ENCODE measurements at regions not wholly inside any gene's neighbourhood (a gene's known extent, or its start where the extent isn't known, plus 50 kb on each side); places are given as distances from the start of the nearest gene placed in this dataset.
"Not testable (repeated sequence)": the region's sequence is repeated elsewhere in the genome, so short reads cannot be mapped to it uniquely, and the experiment has no call there.

- no peak for FAIRE-seq
Observed at GRCh38 chr15:53116169-53116568, 326.0 kb upstream of the ONECUT1 start.

GRCh38 chr15:53115563-53115962 is 325.4 kb upstream of the ONECUT1 start:
- FAIRE-seq: no peak

- no peak for FAIRE-seq
Observed at GRCh38 chr15:53114960-53115359, 324.8 kb upstream of the ONECUT1 start.

- no peak for FAIRE-seq
Observed at GRCh38 chr15:53110999-53111398, 320.9 kb upstream of the ONECUT1 start.

GRCh38 chr15:53108319-53108718 is 318.2 kb upstream of the ONECUT1 start:
- FAIRE-seq: no peak

- no peak for FAIRE-seq
Observed at GRCh38 chr15:53107855-53108254, 317.7 kb upstream of the ONECUT1 start.

DNA sequence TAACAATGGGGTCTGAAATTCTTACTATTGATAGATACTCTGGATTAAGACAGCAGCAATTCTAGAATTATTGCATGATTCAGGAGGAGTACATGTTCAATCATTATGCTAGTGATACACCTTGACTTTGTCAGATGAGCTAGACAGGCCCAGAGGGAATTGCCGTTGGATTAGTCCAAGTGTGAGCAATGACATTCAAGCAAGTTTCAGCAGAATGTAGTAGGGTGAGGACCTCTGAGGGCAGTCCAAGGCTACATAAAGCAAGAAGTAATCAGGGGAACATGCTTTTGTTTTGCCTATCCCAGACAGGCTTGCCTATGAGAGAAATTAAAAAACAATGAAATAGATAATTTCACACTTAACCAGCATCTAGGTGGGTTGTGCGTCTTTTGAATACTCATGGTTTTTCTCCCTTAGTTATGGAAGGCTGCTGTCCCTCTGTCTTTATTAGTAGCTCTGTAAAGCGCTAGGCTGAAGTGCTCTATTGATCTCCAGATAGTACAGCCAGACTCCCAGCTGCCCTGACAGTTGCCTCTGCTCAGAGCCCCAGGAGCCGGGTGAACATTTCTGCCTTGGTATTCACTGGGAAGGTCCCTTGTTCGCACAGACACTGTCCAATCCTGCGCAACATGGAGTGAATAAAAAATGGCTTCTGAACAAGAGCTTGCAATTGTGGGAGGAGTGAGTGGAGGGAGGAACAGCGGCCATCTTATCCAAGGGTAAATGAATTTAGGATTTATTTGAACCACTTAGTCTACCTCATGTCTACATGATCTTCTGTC is 316.6 kb upstream of the ONECUT1 start:
- no peak for FAIRE-seq

DNA sequence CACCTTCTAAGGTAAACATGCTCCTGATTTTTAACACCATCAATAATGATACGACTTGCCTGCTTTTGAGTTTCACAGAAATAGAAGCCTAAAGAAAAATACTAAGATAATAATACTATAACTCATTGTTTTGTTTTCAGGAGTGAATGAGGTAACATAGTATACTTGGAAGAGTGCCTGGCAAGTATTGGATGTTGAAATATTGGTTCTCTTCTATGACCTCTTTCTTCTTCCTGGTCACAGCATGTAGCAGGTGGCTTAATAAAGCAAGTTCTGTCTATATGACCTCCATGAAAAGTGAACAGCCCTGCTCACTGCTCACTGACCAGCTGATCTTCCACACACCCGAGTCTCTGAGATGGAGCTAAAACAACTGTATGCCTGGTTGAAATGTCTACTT is 312.3 kb upstream of the ONECUT1 start:
- FAIRE-seq: no peak

DNA sequence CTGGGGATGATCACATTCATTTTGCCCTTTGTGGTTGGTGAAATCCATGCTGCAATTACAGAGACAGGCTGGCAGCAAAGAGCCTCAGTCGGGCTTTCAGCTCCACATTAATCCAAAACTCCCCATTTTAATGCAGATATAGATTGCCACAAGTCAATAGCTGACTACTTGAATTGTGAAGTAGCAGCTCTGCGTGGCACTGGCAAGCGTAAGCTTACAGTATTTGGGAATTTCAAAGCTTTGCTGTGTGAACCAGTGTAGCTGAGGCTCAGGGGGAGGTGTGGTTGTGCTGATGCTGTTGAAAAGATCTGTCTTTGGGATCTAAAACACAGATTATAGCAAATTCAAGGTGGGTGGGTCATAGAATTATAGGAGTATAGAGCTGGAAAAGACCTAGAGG is 290.3 kb upstream of the ONECUT1 start:
- no peak for FAIRE-seq

DNA sequence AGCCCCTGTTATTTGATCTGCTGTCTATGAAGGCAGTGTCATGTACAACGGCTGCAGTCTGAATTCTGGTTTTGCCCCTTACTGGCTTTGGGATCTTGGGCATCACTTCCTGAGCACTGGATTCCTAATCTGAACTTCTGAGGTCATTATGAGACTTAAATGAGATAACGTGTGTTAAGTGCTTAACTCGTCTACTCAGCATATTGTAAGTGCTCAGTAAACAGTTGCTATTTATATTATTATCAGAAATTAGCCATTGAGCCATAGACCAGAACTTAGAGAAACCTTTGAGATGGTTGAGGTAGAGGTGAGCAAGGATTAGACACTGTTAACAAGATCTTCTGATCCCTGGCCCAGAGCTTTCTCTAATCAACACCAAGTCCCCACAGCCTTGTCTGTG is 284.1 kb upstream of the ONECUT1 start:
- no peak for FAIRE-seq

- FAIRE-seq: no peak
Observed at GRCh38 chr15:53072077-53072476, 281.9 kb upstream of the ONECUT1 start.

GRCh38 chr15:53068636-53069035 is 278.5 kb upstream of the ONECUT1 start:
- FAIRE-seq: no peak

DNA sequence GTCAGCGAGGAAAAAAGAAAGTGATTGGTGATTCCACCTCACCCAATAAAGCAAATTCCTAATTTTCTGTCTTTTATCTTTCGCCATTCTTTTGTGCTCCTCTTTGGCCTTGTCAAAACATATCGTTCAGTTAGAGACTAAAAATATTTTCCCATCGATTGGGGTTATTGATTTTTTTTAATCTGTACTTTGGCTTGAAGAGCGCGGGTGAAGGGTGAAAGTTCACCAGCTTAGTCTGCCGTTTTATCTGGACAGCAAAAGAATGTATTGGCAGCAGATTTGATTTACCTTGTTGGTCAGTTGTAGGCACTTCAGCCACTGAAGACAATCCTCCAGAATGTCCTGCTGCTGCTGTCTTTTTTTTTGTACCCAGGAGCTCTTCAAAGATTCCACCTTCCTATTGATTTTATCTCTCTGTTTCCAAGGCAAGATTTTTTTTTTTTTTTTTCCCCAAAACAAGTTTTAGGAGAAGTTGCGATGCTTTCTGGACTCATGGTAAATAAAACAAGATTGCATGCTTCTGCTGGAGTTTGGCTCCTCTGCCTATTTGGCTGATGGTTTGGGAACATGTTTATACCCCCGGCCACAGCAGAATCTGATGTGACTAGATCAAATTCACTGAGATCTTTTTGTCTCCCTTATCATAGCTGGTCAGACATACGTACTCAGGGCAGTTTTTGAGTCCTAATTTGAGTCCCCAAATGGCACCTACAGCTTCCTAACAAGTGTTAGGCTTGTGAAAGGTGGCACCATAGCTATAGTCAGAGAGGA is 269.3 kb upstream of the ONECUT1 start:
- FAIRE-seq: no peak

DNA sequence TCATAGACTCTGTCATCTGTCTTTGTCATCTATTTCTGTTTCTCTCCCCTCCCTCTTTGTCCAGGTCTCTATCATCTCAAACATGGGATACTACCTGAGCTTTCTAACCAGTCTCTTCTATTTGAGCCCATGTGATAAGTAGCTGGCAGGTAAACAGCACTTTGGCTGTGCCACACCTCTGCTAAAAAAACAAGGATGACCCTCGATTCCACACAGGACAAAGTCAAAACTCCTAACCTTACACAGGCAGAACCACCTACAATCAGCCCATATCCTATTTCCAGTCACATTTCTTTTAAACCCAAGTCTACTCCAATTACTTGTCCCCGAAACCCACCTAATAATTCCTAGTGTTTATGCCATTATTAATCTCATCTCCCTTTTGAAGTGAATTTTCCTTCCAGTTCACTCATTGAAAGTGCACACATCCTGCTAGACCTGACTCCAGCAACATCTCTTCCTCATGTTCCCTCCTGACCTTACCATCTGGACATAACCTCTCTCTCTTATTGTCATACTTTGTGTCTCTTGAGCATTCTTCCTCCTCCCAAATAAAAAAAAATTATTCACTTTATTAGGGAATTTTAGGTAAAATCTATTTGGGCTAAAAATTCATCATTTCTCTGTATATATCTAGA is 256.1 kb upstream of the ONECUT1 start:
- no peak for FAIRE-seq

GRCh38 chr15:53038655-53038941 is 248.5 kb upstream of the ONECUT1 start:
- FAIRE-seq: no peak

- no peak for FAIRE-seq
Observed at GRCh38 chr15:53037904-53038654, 247.9 kb upstream of the ONECUT1 start.

GRCh38 chr15:53036641-53037040 is 246.5 kb upstream of the ONECUT1 start:
- FAIRE-seq: no peak

GRCh38 chr15:53034767-53035245 is 244.7 kb upstream of the ONECUT1 start:
- FAIRE-seq: no peak

DNA sequence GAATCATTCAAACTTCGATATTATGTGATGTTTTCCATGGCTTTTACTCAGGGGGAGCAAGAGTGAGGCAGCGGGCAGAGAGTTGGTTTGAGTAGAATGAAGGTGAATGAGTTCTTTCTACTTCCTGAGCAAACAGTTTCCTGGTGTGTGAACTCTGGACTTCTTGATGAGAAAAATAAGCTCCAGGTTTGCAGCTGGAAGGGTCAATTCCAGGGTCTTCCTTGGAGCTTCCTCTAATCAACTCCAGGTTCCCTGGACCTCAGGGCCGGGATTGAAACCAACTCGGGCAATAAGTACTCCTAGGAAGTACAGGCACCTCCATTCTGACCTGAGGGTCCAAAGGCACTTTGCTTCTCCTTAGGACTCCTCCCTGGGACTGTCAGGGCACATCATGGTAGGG is 243.6 kb upstream of the ONECUT1 start:
- FAIRE-seq: no peak

GRCh38 chr15:53031469-53031868 is 241.3 kb upstream of the ONECUT1 start:
- FAIRE-seq: no peak

GRCh38 chr15:53022788-53023187 is 232.7 kb upstream of the ONECUT1 start:
- no peak for FAIRE-seq

GRCh38 chr15:53013329-53013728 is 223.2 kb upstream of the ONECUT1 start:
- FAIRE-seq: no peak

DNA sequence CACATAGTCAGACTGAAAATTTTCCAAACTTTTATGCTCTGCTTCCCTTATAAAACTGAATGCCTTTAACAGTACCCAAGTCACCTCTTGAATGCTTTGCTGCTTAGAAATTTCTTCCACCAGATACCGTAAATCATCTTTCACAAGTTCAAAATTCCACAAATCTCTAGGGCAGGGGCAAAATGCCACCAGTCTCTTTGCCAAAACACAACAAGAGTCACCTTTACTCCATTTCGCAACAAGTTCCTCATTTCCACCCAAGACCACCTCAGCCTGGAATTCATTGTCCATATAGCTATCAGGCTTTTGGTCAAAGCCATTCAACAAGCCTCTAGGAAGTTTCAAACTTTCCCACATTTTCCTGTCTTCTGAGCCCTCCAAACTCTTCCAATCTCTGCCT is 221.6 kb upstream of the ONECUT1 start:
- FAIRE-seq: not testable (repeated sequence)
